GM13976 (cell line): ENCODE measurements at regions not wholly inside any gene's neighbourhood (a gene's known extent, or its start where the extent isn't known, plus 50 kb on each side); places are given as distances from the start of the nearest gene placed in this dataset.

Experiments
- DNase-seq: peaks from one replicate; pipeline ENCODE4 v3.0.0; 2012; ENCODE audit warnings: low spot score
- in situ Hi-C: fragments of 300-500 bp; cut with MboI; formaldehyde crosslinking; loops from one replicate; pipeline ENCODE4 v1.12.0; 2022; ENCODE audit warnings: low sequenced_read_pairs, mixed read lengths, inconsistent platforms; ENCODE audit not compliant: unreplicated experiment
- TF ChIP-seq, protein P1 (sequence below): IDR thresholded peaks from 2 replicates; pipeline ENCODE4 v1.5.1; 2012; ENCODE audit warnings: borderline replicate concordance, mild to moderate bottlenecking; ENCODE audit not compliant: insufficient read depth; ENCODE audit errors: extremely low read depth, missing control alignments, control extremely low read depth

- in situ Hi-C loops: no loop called here
- TF ChIP-seq, protein P1, sequence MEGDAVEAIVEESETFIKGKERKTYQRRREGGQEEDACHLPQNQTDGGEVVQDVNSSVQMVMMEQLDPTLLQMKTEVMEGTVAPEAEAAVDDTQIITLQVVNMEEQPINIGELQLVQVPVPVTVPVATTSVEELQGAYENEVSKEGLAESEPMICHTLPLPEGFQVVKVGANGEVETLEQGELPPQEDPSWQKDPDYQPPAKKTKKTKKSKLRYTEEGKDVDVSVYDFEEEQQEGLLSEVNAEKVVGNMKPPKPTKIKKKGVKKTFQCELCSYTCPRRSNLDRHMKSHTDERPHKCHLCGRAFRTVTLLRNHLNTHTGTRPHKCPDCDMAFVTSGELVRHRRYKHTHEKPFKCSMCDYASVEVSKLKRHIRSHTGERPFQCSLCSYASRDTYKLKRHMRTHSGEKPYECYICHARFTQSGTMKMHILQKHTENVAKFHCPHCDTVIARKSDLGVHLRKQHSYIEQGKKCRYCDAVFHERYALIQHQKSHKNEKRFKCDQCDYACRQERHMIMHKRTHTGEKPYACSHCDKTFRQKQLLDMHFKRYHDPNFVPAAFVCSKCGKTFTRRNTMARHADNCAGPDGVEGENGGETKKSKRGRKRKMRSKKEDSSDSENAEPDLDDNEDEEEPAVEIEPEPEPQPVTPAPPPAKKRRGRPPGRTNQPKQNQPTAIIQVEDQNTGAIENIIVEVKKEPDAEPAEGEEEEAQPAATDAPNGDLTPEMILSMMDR: no peak
- DNase-seq: no peak
These were observed 165.2 kb downstream of the SUCLG1 start for GRCh38 chr2:84293791-84294380.

- TF ChIP-seq, protein P1: no peak
- in situ Hi-C loops: no loop called here
- no peak for DNase-seq
These were observed 166.5 kb downstream of the SUCLG1 start for GRCh38 chr2:84292545-84292944.

DNA sequence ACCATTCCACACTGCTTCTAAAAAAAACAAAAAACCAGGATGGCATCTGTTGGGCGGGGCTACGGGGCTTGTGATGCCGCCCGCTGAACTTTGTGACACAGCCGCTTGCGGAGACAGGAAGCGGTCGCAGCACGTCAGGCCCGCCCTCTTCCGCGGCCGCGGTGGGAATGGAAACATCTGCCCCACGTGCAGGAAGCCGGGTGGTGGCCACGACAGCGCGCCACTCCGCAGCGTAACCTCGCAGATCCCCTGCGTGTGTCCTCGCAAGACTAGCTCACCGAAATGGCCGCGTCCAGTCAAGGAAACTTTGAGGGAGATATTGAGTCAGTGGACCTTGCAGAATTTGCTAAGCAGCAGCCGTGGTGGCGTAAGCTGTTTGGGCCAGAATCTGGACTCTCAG, 168.5 kb downstream of the SUCLG1 start:
- DNase-seq: no peak
- in situ Hi-C loops: no loop called here
- TF ChIP-seq, protein P1: no peak

GRCh38 chr2:84288293-84288692, 170.8 kb downstream of the SUCLG1 start:
- no peak for DNase-seq
- in situ Hi-C loops: no loop called here
- TF ChIP-seq, protein P1: no peak

GRCh38 chr2:84286878-84287277, 172.2 kb downstream of the SUCLG1 start:
- TF ChIP-seq, protein P1: no peak
- in situ Hi-C loops: no loop called here
- no peak for DNase-seq

DNA sequence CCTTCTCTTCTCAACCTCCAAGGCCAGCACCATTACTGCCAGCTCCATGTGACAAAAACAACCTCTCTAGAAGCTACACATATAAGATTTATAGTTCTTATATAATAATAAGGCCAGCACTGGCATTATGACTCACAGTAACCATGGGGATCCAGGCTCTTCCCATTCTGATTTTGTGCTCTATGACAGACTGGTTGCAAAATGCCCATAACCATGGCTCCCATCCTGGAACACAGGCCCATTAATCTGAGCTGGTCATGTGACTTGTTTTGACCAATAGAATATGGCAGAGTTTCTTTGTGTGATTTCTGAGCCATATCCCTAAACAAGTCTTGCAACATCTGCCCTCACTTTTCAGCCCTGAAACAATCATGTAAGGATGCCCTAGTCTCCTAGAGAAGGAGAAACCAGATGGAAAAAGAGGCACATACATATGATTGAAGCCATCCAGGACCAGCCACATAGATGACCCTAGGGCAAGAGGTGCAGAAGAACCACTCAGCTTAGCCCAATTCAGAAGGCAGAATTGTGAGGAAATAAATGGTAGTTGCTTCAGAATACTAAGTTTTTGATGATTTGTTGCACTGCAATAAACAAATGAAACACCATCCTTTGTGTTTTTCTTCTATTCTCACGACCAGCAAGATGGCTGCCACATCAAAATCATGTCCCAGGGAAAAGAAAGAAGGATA, 173.9 kb downstream of the SUCLG1 start:
- in situ Hi-C loops: no loop called here
- no peak for DNase-seq
- TF ChIP-seq, protein P1: no peak
